A549 (cell line): ENCODE measurements at regions not wholly inside any gene's neighbourhood (a gene's known extent, or its start where the extent isn't known, plus 50 kb on each side); places are given as distances from the start of the nearest gene placed in this dataset.

ENCODE experiments used
- CTCF ChIP-seq: fragments of >200 bp; sonication (Bioruptor Twin); formaldehyde crosslinking; IDR thresholded peaks from 3 replicates; pipeline ENCODE4 v1.5.1; 2016
- USF2 ChIP-seq: fragments of 450-650 bp; IDR thresholded peaks from 2 replicates; pipeline ENCODE4 v1.6.1; 2014; ENCODE audit warnings: antibody characterized with exemption

- TF ChIP-seq CTCF = no peak
- no peak for TF ChIP-seq USF2
Measured at GRCh38 chr10:2278363-2278762, 541.0 kb upstream of the ADARB2 start.
